GM12873 (cell line): ENCODE measurements at regions not wholly inside any gene's neighbourhood (a gene's known extent, or its start where the extent isn't known, plus 50 kb on each side); places are given as distances from the start of the nearest gene placed in this dataset.
A peak's percentile ranks its signal among the peaks of the same experiment; 100 is the strongest.

ENCODE experiments used
- CTCF ChIP-seq: IDR thresholded peaks from 2 replicates; pipeline ENCODE4 v1.5.1; 2012; ENCODE audit warnings: low read depth, mild to moderate bottlenecking, moderate library complexity, low read length, control low read depth; ENCODE audit not compliant: insufficient read depth; ENCODE audit errors: missing control alignments

GRCh38 chr6:148051-148984 lies 144.0 kb upstream of the DUSP22 start:
- peak; percentile 80 for TF ChIP-seq CTCF

- TF ChIP-seq CTCF, result no peak
Observed at GRCh38 chr6:156010-156409, 136.3 kb upstream of the DUSP22 start.

- peak; percentile 36 for TF ChIP-seq CTCF
Observed at GRCh38 chr6:157176-157575, 135.1 kb upstream of the DUSP22 start.

- TF ChIP-seq CTCF, result no peak
Observed at GRCh38 chr6:164720-165119, 127.6 kb upstream of the DUSP22 start.

- TF ChIP-seq CTCF, result no peak
Observed at GRCh38 chr6:165263-165662, 127.0 kb upstream of the DUSP22 start.

- TF ChIP-seq CTCF, result no peak
Observed at GRCh38 chr6:165906-166305, 126.4 kb upstream of the DUSP22 start.

GRCh38 chr6:168865-169455 lies 123.3 kb upstream of the DUSP22 start:
- TF ChIP-seq CTCF, result peak; percentile 57
